ENCODE measurements at regions not wholly inside any gene's neighbourhood (a gene's known extent, or its start where the extent isn't known, plus 50 kb on each side); places are given as distances from the start of the nearest gene placed in this dataset.

DNA sequence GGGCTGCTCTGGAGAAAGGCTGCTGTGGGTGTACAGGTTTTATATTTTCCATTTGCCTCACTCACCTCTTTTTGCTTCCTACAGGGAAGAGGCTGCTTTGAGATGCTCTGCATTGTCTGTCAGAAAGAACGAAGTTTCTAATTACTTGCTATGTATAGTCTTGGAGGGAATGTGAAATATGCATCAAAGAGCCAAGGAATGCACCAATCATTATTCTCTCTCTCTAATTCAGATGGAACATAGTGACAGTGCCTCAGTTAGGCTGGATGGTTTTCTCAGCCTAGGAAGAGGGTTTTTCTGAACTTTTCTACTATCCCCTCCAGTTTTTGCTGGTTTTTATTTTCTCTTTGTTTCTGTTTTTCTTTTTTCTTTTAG is 106.8 kb upstream of the SLC4A4 start:
- Histone ChIP-seq H3K27me3 (ENCODE audit: control insufficient read depth in 3 of 3, insufficient read depth in 3 of 3, low read length in 3 of 3) (peaks cover 0 to 2% (median 0%) of the 10 kb centered on the region in 3 donors), H3K9me3 (ENCODE audit: control insufficient read depth in 2 of 2, insufficient read depth in 1 of 2, low read depth in 1 of 2, low read length in 1 of 2) (no peaks in the 10 kb centered on the region), H3K4me3 (ENCODE audit: low read depth in 1 of 3, low read length in 3 of 3) (no peak overlapping the region), H3K27ac (ENCODE audit: low read depth in 1 of 3, low read length in 2 of 3) (no peak overlapping the region), H3K4me1 (ENCODE audit: control insufficient read depth in 3 of 3, insufficient read depth in 2 of 3, low read depth in 1 of 3, low read length in 2 of 3) (peaks cover 4 to 15% (median 5%) of the 10 kb centered on the region in 3 donors), H3K36me3 (ENCODE audit: control insufficient read depth in 3 of 3, insufficient read depth in 2 of 3, low read depth in 1 of 3, low read length in 3 of 3) (no peaks in the 10 kb centered on the region)
- DNase-seq: no peak
- FAIRE-seq: no peak
- WGBS, 3 donors: 67 to 77% (median 77%) methylated on average over 1 of the region's 1 CpG

DNA sequence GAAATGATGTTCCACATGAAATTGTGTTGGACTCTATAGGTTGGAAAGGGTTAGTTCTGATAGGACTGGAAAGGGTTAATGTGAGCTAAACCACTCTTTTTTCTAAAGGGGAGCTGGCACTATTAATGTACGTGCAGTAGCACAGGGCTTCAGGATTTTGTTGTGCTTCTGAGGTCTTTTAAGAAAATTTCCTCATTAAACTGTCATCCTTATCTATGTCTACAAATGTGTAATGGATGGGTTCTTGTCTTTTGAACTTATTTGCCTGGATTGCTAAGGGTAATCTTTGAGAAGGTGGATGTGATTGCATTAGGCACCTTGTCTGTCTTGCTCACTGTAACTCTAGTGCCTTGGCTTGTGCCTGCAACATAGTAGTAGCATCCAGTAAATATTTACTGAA is 106.0 kb upstream of the SLC4A4 start:
- no peak for DNase-seq
- no peak overlapping the region for H3K27ac ChIP-seq (ENCODE audit: low read depth in 1 of 3, low read length in 2 of 3)
- WGBS, 3 donors: 71 to 84% (median 83%) methylated on average over 1 of the region's 1 CpG
- H3K4me1 ChIP-seq (ENCODE audit: control insufficient read depth in 3 of 3, insufficient read depth in 2 of 3, low read depth in 1 of 3, low read length in 2 of 3): peaks cover 4 to 15% (median 5%) of the 10 kb centered on the region in 3 donors
- no peak overlapping the region for H3K4me3 ChIP-seq (ENCODE audit: low read depth in 1 of 3, low read length in 3 of 3)
- no peak for FAIRE-seq
- no peaks in the 10 kb centered on the region for H3K9me3 ChIP-seq (ENCODE audit: control insufficient read depth in 2 of 2, insufficient read depth in 1 of 2, low read depth in 1 of 2, low read length in 1 of 2)
- H3K36me3 ChIP-seq (ENCODE audit: control insufficient read depth in 3 of 3, insufficient read depth in 2 of 3, low read depth in 1 of 3, low read length in 3 of 3): peaks cover 0 to under 1% (median 0%) of the 10 kb centered on the region in 3 donors
- peaks cover 0 to 2% (median 0%) of the 10 kb centered on the region in 3 donors for H3K27me3 ChIP-seq (ENCODE audit: control insufficient read depth in 3 of 3, insufficient read depth in 3 of 3, low read length in 3 of 3)

DNA sequence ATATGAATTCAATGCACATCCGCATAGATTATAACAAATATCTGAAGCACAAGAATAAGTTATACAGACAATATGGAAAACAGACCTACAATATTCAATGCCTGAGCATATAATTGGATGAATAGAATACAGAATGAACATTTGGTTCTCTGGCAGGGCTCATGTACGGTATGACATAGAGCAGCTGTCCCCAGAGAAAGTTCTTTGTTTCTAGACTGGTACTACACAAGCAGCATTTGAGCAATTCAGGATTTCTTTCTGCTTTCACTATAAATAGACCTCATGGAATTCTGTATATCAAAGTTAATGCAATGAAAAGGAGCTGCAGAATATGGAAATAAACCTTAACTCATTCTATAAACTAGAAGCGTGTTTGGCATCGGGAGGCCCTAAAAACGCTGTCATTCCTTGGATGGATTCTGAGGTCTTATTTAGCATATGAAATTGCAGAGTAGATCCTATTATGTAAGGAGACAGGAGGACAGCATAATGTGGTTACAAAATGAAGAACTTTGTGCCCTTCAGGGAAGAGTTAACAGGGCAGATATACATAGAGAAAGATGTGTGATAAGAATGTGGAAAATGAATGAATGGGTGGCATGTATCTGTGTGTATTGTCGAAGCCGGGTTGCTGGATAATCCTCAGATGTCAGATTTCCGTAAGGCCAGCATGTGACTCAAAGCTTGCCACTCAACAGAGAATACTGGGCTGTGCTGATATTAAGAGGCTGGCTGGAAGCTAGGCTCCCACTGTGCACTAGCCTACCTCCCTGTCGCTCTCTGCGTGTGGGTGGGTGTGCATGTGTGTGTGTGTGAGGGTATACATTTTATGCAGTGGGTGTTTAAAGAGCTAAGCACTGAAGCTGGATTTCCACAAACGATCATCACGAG is 103.3 kb upstream of the SLC4A4 start:
- peaks cover 5 to 13% (median 8%) of the 10 kb centered on the region in 3 donors for H3K4me1 ChIP-seq (ENCODE audit: control insufficient read depth in 3 of 3, insufficient read depth in 2 of 3, low read depth in 1 of 3, low read length in 2 of 3)
- WGBS, 3 donors: 63 to 84% (median 68%) methylated on average over 12 of the region's 12 CpGs
- FAIRE-seq: no peak

DNA sequence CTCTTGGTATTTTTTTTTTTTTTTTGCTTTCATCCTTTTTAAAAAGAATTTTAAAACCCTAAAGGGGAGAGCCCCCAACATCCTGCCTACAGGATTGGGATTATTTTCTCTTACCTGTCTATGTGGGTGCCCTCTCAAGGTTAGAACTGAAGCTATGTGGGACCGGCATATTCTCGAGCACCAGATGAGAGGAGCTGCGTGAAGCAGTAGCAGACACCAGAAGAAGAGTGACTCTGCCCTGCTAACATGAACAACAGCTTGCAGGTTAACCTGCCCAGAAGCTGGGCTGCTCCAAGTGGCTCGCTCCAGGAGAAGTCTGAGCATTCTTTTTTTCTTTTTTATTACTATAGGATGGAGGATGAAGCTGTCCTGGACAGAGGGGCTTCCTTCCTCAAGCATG is 102.6 kb upstream of the SLC4A4 start:
- H3K9me3 ChIP-seq (ENCODE audit: control insufficient read depth in 2 of 2, insufficient read depth in 1 of 2, low read depth in 1 of 2, low read length in 1 of 2): no peaks in the 10 kb centered on the region
- no peak for DNase-seq
- peaks cover 0 to 2% (median 0%) of the 10 kb centered on the region in 3 donors for H3K27me3 ChIP-seq (ENCODE audit: control insufficient read depth in 3 of 3, insufficient read depth in 3 of 3, low read length in 3 of 3)
- WGBS, 3 donors: 89 to 96% (median 89%) methylated on average over 4 of the region's 4 CpGs
- H3K4me3 ChIP-seq (ENCODE audit: low read depth in 1 of 3, low read length in 3 of 3): no peak overlapping the region
- H3K27ac ChIP-seq (ENCODE audit: low read depth in 1 of 3, low read length in 2 of 3): no peak overlapping the region
- peaks cover 5 to 14% (median 7%) of the 10 kb centered on the region in 3 donors for H3K4me1 ChIP-seq (ENCODE audit: control insufficient read depth in 3 of 3, insufficient read depth in 2 of 3, low read depth in 1 of 3, low read length in 2 of 3)
- H3K36me3 ChIP-seq (ENCODE audit: control insufficient read depth in 3 of 3, insufficient read depth in 2 of 3, low read depth in 1 of 3, low read length in 3 of 3): peaks cover 0 to 2% (median 0%) of the 10 kb centered on the region in 3 donors
- no peak for FAIRE-seq

More for the DNA sequence above, 103.3 kb upstream of the SLC4A4 start:
- Histone ChIP-seq H3K27me3 (ENCODE audit: control insufficient read depth in 3 of 3, insufficient read depth in 3 of 3, low read length in 3 of 3) (peaks cover 0 to 2% (median 0%) of the 10 kb centered on the region in 3 donors), H3K27ac (ENCODE audit: low read depth in 1 of 3, low read length in 2 of 3) (no peak overlapping the region), H3K4me3 (ENCODE audit: low read depth in 1 of 3, low read length in 3 of 3) (no peak overlapping the region), H3K9me3 (ENCODE audit: control insufficient read depth in 2 of 2, insufficient read depth in 1 of 2, low read depth in 1 of 2, low read length in 1 of 2) (no peaks in the 10 kb centered on the region), H3K36me3 (ENCODE audit: control insufficient read depth in 3 of 3, insufficient read depth in 2 of 3, low read depth in 1 of 3, low read length in 3 of 3) (peaks cover 0 to 2% (median 0%) of the 10 kb centered on the region in 3 donors)
- no peak for DNase-seq

DNA sequence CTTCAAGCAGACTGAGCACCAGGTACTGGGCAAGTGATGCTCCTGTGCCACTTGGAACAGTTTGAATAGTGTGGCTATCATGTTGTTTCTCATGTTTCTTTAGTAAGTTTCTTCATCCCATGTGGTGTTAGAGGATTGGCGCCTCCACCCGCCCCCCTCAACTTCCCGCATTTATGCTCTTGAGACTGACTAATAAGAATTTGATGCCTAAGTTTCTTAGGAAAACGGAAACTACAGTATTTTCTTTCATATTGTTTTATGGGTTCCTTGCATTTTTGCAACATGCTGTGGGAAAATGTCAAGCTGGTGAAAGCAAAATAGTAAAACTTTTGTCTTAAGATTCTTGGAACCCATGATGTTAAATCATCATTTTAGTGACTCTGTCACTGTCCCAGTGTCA is 101.2 kb upstream of the SLC4A4 start:
- H3K4me3 ChIP-seq (ENCODE audit: low read depth in 1 of 3, low read length in 3 of 3): no peak overlapping the region
- H3K9me3 ChIP-seq (ENCODE audit: control insufficient read depth in 2 of 2, insufficient read depth in 1 of 2, low read depth in 1 of 2, low read length in 1 of 2): no peaks in the 10 kb centered on the region
- H3K4me1 ChIP-seq (ENCODE audit: control insufficient read depth in 3 of 3, insufficient read depth in 2 of 3, low read depth in 1 of 3, low read length in 2 of 3): peaks cover 2 to 20% (median 6%) of the 10 kb centered on the region in 3 donors
- DNase-seq: no peak
- H3K27ac ChIP-seq (ENCODE audit: low read depth in 1 of 3, low read length in 2 of 3): no peak overlapping the region
- no peak for FAIRE-seq
- 95 to 97% (median 97%) methylated on average over 4 of the region's 4 CpGs for WGBS, 3 donors
- H3K36me3 ChIP-seq (ENCODE audit: control insufficient read depth in 3 of 3, insufficient read depth in 2 of 3, low read depth in 1 of 3, low read length in 3 of 3): peaks cover 0 to 2% (median 0%) of the 10 kb centered on the region in 3 donors
- no peaks in the 10 kb centered on the region for H3K27me3 ChIP-seq (ENCODE audit: control insufficient read depth in 3 of 3, insufficient read depth in 3 of 3, low read length in 3 of 3)

DNA sequence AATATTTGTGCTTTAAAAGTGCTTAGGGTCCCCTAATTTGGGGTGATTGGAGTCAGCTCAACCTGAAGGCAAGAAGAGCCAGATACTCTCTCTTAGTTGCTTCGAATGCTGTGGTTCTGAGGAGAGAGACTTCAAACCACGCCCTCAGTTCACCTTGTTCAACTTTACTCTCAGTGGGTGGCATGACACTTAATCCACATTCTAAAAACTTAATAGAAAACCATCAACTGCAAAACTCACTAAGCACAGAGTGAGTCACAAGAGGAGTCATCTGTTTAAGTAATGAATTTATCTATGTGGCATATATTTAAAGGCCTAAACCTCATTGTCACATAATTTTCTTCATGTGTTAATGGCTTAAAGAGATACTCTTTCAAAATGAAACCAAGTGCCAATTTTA is 99.5 kb upstream of the SLC4A4 start:
- Histone ChIP-seq H3K4me3 (ENCODE audit: low read depth in 1 of 3, low read length in 3 of 3) (no peak overlapping the region), H3K4me1 (ENCODE audit: control insufficient read depth in 3 of 3, insufficient read depth in 2 of 3, low read depth in 1 of 3, low read length in 2 of 3) (peaks cover 2 to 20% (median 6%) of the 10 kb centered on the region in 3 donors), H3K27me3 (ENCODE audit: control insufficient read depth in 3 of 3, insufficient read depth in 3 of 3, low read length in 3 of 3) (no peaks in the 10 kb centered on the region), H3K27ac (ENCODE audit: low read depth in 1 of 3, low read length in 2 of 3) (no peak overlapping the region), H3K36me3 (ENCODE audit: control insufficient read depth in 3 of 3, insufficient read depth in 2 of 3, low read depth in 1 of 3, low read length in 3 of 3) (peaks cover 0 to 2% (median 2%) of the 10 kb centered on the region in 3 donors), H3K9me3 (ENCODE audit: control insufficient read depth in 2 of 2, insufficient read depth in 1 of 2, low read depth in 1 of 2, low read length in 1 of 2) (no peaks in the 10 kb centered on the region)
- 57 to 75% (median 72%) methylated on average over 2 of the region's 2 CpGs for WGBS, 3 donors
- no peak for FAIRE-seq
- peak; percentile 20 to 21 for DNase-seq

DNA sequence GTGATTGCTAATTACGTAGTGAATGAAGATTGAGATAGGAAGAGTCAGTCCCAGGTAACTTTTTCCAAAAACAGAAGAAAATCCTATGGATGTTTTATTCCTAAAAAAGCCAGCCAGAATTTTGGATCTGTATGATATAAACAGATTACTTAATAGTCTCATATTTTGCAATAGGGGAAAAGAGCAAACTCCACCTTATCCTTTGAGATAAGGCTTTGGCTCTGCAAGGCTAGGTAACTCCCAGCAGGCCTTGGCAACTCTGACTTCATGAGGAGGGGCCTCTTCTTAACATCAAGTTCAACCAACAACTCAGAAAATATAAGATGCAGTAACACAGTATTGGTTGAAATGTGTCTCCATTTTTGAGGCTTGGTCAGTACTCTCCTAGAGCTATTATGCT is 98.7 kb upstream of the SLC4A4 start:
- DNase-seq (peak; percentile 72 to 74), FAIRE-seq (no peak)
- Histone ChIP-seq H3K4me3 (ENCODE audit: low read depth in 1 of 3, low read length in 3 of 3) (no peak overlapping the region), H3K36me3 (ENCODE audit: control insufficient read depth in 3 of 3, insufficient read depth in 2 of 3, low read depth in 1 of 3, low read length in 3 of 3) (peaks cover 0 to 2% (median 2%) of the 10 kb centered on the region in 3 donors), H3K4me1 (ENCODE audit: control insufficient read depth in 3 of 3, insufficient read depth in 2 of 3, low read depth in 1 of 3, low read length in 2 of 3) (peaks cover 2 to 20% (median 6%) of the 10 kb centered on the region in 3 donors), H3K9me3 (ENCODE audit: control insufficient read depth in 2 of 2, insufficient read depth in 1 of 2, low read depth in 1 of 2, low read length in 1 of 2) (no peaks in the 10 kb centered on the region), H3K27ac (ENCODE audit: low read depth in 1 of 3, low read length in 2 of 3) (no peak overlapping the region), H3K27me3 (ENCODE audit: control insufficient read depth in 3 of 3, insufficient read depth in 3 of 3, low read length in 3 of 3) (no peaks in the 10 kb centered on the region)
- WGBS, 3 donors: 73 to 89% (median 75%) methylated on average over 1 of the region's 1 CpG

DNA sequence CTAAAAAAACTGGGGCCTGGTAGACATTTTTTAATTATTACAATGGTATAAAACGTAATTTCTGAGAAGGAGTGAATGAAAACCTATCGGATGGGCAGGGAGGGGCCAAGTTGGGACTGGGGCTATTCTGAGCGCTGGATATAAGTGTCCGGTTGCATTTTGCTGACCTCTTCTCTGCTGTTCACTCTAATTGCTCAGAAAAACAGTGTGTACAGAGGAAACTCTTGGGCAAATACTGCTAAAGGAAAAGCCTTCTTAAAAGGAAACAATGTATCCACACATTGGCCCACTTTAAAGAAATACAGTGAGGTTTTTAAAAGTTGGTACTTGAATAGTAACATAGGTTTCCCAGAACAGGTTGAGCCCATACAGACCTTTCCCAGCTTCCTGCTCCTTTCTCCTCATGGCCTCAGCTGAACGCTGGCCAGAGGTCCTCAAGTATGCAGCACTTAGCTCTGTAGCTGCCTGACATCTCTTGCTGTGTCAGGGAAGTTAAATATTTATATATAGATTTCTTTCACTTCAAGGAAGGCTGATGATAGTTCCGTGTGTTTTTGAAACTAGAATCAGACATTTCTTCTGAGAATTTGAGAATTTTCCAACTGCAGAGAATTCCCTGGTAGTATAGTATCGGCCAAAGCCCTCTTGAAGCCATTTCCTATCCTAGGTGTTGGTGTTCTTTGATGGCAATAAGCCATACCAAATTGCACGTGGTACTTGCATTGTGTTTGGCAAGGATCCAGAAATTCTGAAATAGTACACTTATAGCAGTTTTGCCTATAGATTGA is 97.1 kb upstream of the SLC4A4 start:
- H3K27ac ChIP-seq (ENCODE audit: low read depth in 1 of 3, low read length in 2 of 3): peak overlapping the region in 1 of 3 donors; percentile 8
- no peak overlapping the region for H3K4me3 ChIP-seq (ENCODE audit: low read depth in 1 of 3, low read length in 3 of 3)
- H3K4me1 ChIP-seq (ENCODE audit: control insufficient read depth in 3 of 3, insufficient read depth in 2 of 3, low read depth in 1 of 3, low read length in 2 of 3): peaks cover 2 to 20% (median 6%) of the 10 kb centered on the region in 3 donors
- no peaks in the 10 kb centered on the region for H3K27me3 ChIP-seq (ENCODE audit: control insufficient read depth in 3 of 3, insufficient read depth in 3 of 3, low read length in 3 of 3)
- H3K36me3 ChIP-seq (ENCODE audit: control insufficient read depth in 3 of 3, insufficient read depth in 2 of 3, low read depth in 1 of 3, low read length in 3 of 3): peaks cover 0 to 5% (median 2%) of the 10 kb centered on the region in 3 donors
- 53 to 72% (median 64%) methylated on average over 8 of the region's 8 CpGs for WGBS, 3 donors
- no peaks in the 10 kb centered on the region for H3K9me3 ChIP-seq (ENCODE audit: control insufficient read depth in 2 of 2, insufficient read depth in 1 of 2, low read depth in 1 of 2, low read length in 1 of 2)
- no peak for FAIRE-seq
- DNase-seq: peak in 1 of 2 donors; percentile 58

Measured in small intestine (tissue), 7 donors.